HG03039 (cell line): ENCODE measurements at regions not wholly inside any gene's neighbourhood (a gene's known extent, or its start where the extent isn't known, plus 50 kb on each side); places are given as distances from the start of the nearest gene placed in this dataset.

ENCODE experiments used
- ATAC-seq: cut with Tn5 transposase; IDR thresholded peaks from one replicate; pipeline ENCODE4 v1.9.1; 2021; ENCODE audit warnings: mild to moderate bottlenecking, moderate library complexity; ENCODE audit not compliant: unreplicated experiment

GRCh38 chr6:164925681-164926530 lies 383.5 kb downstream of the C6orf118 start:
- ATAC-seq: no peak

GRCh38 chr6:164924674-164925073 lies 384.7 kb downstream of the C6orf118 start:
- no peak for ATAC-seq

- ATAC-seq: no peak
Measured at GRCh38 chr6:164917211-164917610, 392.2 kb downstream of the C6orf118 start.

- ATAC-seq: no peak
Measured at GRCh38 chr6:164916087-164916486, 393.3 kb downstream of the C6orf118 start.

GRCh38 chr6:164911873-164912580 lies 397.4 kb downstream of the C6orf118 start:
- no peak for ATAC-seq

- no peak for ATAC-seq
Measured at GRCh38 chr6:164911151-164911550, 398.3 kb downstream of the C6orf118 start.

GRCh38 chr6:164906766-164907165 lies 402.6 kb downstream of the C6orf118 start:
- ATAC-seq: no peak

GRCh38 chr6:164905311-164905710 lies 404.1 kb downstream of the C6orf118 start:
- no peak for ATAC-seq

GRCh38 chr6:164898412-164898811 lies 411.0 kb downstream of the C6orf118 start:
- ATAC-seq: no peak

GRCh38 chr6:164897523-164898235 lies 411.7 kb downstream of the C6orf118 start:
- ATAC-seq: no peak

GRCh38 chr6:164889980-164890379 lies 419.4 kb downstream of the C6orf118 start:
- no peak for ATAC-seq

GRCh38 chr6:164887660-164888059 lies 421.7 kb downstream of the C6orf118 start:
- no peak for ATAC-seq

- no peak for ATAC-seq
Measured at GRCh38 chr6:164882236-164882635, 427.2 kb downstream of the C6orf118 start.

- no peak for ATAC-seq
Measured at GRCh38 chr6:164871783-164872182, 437.6 kb downstream of the C6orf118 start.

- no peak for ATAC-seq
Measured at GRCh38 chr6:164870164-164870563, 439.2 kb downstream of the C6orf118 start.

- no peak for ATAC-seq
Measured at GRCh38 chr6:164861967-164862366, 447.4 kb downstream of the C6orf118 start.

- no peak for ATAC-seq
Measured at GRCh38 chr6:164859816-164860215, 449.6 kb downstream of the C6orf118 start.

GRCh38 chr6:164856138-164856537 lies 453.3 kb downstream of the C6orf118 start:
- ATAC-seq: no peak

GRCh38 chr6:164855281-164855680 lies 454.1 kb downstream of the C6orf118 start:
- ATAC-seq: no peak

- ATAC-seq: no peak
Measured at GRCh38 chr6:164854526-164854925, 454.9 kb downstream of the C6orf118 start.

- ATAC-seq: no peak
Measured at GRCh38 chr6:164845773-164846172, 463.6 kb downstream of the C6orf118 start.

GRCh38 chr6:164842085-164842484 lies 467.3 kb downstream of the C6orf118 start:
- no peak for ATAC-seq
